T-helper 17 cell (primary cell): ENCODE measurements at regions not wholly inside any gene's neighbourhood (a gene's known extent, or its start where the extent isn't known, plus 50 kb on each side); places are given as distances from the start of the nearest gene placed in this dataset.
A peak's percentile ranks its signal among the peaks of the same experiment; 100 is the strongest.

Experiments
- ATAC-seq: fragments of 150-1000 bp; cut with Tn5 transposase; 2 replicates; pipeline ENCODE4 v1.10.0; 2021; ENCODE audit warnings: mild to moderate bottlenecking, moderate library complexity
- DNase-seq, 3 donors: peaks; one replicate each; pipeline versions ENCODE4 v3.0.0 to v3.0.0-alpha.2; 2020 to 2021
- H3K9me3 ChIP-seq: one replicate; pipeline ENCODE4 v1.7.0; 2013; ENCODE audit warnings: low read length, mild to moderate bottlenecking; ENCODE audit not compliant: control insufficient read depth, poor library complexity, severe bottlenecking
- H3K27ac Mint-ChIP-seq: one replicate; pipeline ENCODE4 v1.8.0; 2022; ENCODE audit warnings: mild to moderate bottlenecking, moderate library complexity, mixed read lengths
- H3K27me3 Mint-ChIP-seq: one replicate; pipeline ENCODE4 v1.8.0; 2022; ENCODE audit warnings: mixed read lengths
- H3K36me3 Mint-ChIP-seq: one replicate; pipeline ENCODE4 v1.8.0; 2022; ENCODE audit warnings: low read depth, mixed read lengths
- H3K4me1 Mint-ChIP-seq: one replicate; pipeline ENCODE4 v1.8.0; 2022; ENCODE audit warnings: mild to moderate bottlenecking, mixed read lengths
- H3K4me3 Mint-ChIP-seq: one replicate; pipeline ENCODE4 v1.8.0; 2022; ENCODE audit warnings: mild to moderate bottlenecking, moderate library complexity, mixed read lengths

DNA sequence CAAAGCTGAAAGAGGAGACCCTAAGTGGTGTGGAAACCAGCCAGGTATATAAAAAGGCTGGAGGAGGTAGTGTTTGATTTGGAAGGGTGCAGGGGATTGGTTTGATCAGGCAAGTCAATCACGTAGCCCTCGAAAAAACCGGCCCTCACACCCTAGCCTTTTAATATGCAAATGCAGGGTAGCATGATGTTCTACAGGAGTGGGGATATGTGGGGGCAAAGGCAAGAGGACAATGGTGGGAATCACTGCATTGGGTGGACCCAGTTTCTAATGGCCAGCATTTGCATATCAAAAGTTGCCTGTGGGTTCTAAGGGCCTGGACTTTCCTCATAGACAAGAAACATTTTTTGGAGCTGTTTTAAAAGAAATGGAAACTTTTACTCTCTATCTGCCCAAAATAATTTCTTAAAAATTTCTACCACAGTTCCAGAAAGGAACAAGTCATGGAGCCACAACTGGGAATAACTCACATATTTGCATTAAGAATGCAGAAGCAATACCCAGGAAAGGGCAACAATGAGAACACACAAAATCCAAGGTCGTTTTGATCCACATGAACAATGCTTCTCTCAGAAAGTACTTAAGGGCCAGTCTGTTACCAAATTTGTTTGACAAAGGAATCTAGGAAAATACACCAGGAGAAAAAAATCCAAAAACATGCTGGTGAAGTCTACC is 915.8 kb downstream of the NLGN4Y start:
- Mint-ChIP-seq H3K27ac (peak overlapping the region; percentile 72), H3K4me3 (no peak overlapping the region), H3K27me3 (no peaks in the 10 kb centered on the region), H3K4me1 (peaks cover 12% of the 10 kb centered on the region), H3K36me3 (no peaks in the 10 kb centered on the region)
- no peaks in the 10 kb centered on the region for H3K9me3 ChIP-seq
- DNase-seq (no peak), ATAC-seq (no peak)

DNA sequence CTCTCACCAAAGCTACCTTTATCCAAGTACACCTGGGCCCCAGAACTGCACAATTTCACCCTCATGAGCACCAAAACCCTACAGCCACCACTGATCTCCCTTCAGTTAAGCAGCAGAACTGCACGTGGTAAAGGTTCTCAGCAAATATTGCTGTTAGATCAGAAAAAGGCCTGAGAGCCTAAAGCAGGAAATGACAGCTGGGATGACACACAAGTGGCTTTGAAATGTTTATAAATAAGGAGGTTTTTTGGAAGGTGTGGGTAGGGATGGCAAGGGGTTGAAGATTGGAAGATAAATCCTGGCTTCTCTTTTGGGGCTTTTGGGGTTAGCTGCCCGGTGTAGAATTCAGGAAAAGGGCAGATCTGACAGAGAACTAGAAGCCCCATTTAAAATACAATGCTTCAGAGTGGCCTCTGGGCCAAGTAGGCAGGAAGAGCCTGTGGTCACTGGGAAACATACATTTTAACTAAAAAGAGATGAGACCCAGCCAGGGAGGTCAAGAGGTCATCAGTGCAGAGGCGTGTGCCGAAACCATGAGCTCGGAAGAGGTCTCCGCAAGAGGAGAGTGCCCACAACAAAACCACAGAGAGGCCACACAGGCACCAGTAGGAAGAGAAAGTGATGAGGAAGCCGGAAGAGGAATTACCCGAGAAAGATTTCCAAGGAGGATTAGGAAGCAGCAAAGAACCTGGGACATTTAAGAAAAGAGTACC is 916.5 kb downstream of the NLGN4Y start:
- H3K9me3 ChIP-seq, result no peaks in the 10 kb centered on the region
- Mint-ChIP-seq H3K4me1 (peaks cover 12% of the 10 kb centered on the region), H3K27ac (peak overlapping the region; percentile 72), H3K36me3 (no peaks in the 10 kb centered on the region), H3K4me3 (peak overlapping the region; percentile 57), H3K27me3 (no peaks in the 10 kb centered on the region)
- DNase-seq (no peak), ATAC-seq (peak; percentile 44)

DNA sequence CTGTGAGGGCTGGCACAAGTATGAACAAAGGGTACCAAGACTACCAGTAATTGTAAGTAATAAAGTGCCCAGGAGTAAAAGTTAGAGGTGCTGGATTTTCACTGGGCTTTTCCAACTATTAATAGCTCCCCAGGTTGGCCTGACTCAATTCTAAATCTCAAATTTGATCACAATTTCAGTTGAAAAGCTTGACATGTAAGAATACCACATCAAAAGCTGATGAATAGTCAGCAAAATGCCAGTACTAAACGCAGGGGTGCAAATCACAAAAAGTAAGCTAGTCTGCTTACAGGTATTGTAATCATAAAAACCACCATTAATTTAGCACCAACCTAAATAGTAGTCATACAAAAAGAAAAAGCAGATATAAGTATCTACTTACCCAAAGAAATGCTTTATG is 917.5 kb downstream of the NLGN4Y start:
- ATAC-seq (no peak), DNase-seq (no peak)
- H3K4me1 Mint-ChIP-seq, result peaks cover 12% of the 10 kb centered on the region
- no peaks in the 10 kb centered on the region for H3K9me3 ChIP-seq
- H3K36me3 Mint-ChIP-seq, result no peaks in the 10 kb centered on the region
- no peak overlapping the region for H3K4me3 Mint-ChIP-seq
- H3K27me3 Mint-ChIP-seq, result no peaks in the 10 kb centered on the region
- H3K27ac Mint-ChIP-seq, result no peak overlapping the region

DNA sequence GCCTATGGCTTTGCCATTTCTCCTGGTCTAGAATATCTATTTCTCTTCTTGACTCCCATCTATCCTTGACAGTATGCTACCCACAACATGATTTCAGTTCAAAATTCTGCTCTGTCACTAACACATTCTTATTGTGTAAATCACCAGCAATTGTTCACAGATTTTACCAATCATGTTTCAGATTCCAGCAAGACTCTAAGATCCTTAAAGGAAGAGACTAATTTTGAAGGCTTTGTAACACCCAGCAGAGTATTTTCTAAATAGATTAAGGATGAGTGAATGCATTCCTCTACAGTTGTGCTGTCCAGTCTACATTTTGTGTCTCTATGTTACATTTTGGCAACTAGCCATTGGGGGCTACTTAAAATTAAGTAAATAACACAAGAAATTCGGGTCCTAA is 921.5 kb downstream of the NLGN4Y start:
- Mint-ChIP-seq H3K27ac (no peak overlapping the region), H3K4me1 (peaks cover 5% of the 10 kb centered on the region), H3K36me3 (no peaks in the 10 kb centered on the region), H3K27me3 (no peaks in the 10 kb centered on the region), H3K4me3 (no peak overlapping the region)
- ATAC-seq, result no peak
- no peaks in the 10 kb centered on the region for H3K9me3 ChIP-seq
- no peak for DNase-seq

DNA sequence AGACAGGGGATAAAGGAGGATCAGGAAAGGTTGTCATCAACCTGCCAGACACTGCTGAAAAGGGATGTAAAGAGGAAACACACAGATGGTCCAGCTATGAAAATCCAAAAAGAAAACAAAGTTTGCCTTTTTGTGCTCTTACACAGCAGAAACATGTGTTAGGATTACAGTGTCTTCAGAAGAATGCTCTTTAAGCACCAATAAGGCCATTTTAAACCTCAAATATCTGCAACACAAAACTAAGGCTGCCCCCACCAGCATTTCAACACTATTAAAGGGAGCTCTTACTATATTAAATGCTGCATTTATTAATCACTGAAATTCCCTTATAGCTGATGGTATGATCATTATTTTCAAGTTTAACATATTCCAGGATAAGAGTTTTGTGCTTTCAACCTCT is 922.5 kb downstream of the NLGN4Y start:
- H3K27me3 Mint-ChIP-seq, result no peaks in the 10 kb centered on the region
- ATAC-seq, result no peak
- no peaks in the 10 kb centered on the region for H3K9me3 ChIP-seq

DNA sequence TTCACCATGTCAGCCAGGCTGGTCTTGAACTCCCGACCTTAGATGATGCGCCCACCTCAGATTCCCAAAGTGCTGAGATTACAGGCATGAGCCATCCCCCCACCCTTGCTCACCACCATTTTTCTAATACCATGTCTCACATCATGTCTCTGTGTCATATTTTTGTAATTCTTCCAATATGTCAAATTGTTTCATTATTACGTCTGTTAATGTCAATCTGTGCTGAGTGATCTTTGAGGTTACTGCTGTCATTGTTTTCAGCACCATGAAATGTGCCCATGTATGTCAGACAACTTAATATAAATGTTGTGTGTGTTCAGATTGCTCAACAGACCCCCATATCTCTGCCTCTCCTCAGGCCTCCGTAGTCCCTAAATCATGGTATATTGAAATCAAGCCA is 923.6 kb downstream of the NLGN4Y start:
- DNase-seq, result no peak
- Mint-ChIP-seq H3K4me1 (no peaks in the 10 kb centered on the region), H3K27me3 (no peaks in the 10 kb centered on the region), H3K36me3 (no peaks in the 10 kb centered on the region), H3K27ac (no peak overlapping the region), H3K4me3 (no peak overlapping the region)
- no peak for ATAC-seq
- H3K9me3 ChIP-seq, result no peaks in the 10 kb centered on the region

More for the DNA sequence above, 922.5 kb downstream of the NLGN4Y start:
- H3K36me3 Mint-ChIP-seq, result no peaks in the 10 kb centered on the region
- no peaks in the 10 kb centered on the region for H3K4me1 Mint-ChIP-seq
- no peak overlapping the region for H3K4me3 Mint-ChIP-seq
- DNase-seq, result no peak
- no peak overlapping the region for H3K27ac Mint-ChIP-seq

DNA sequence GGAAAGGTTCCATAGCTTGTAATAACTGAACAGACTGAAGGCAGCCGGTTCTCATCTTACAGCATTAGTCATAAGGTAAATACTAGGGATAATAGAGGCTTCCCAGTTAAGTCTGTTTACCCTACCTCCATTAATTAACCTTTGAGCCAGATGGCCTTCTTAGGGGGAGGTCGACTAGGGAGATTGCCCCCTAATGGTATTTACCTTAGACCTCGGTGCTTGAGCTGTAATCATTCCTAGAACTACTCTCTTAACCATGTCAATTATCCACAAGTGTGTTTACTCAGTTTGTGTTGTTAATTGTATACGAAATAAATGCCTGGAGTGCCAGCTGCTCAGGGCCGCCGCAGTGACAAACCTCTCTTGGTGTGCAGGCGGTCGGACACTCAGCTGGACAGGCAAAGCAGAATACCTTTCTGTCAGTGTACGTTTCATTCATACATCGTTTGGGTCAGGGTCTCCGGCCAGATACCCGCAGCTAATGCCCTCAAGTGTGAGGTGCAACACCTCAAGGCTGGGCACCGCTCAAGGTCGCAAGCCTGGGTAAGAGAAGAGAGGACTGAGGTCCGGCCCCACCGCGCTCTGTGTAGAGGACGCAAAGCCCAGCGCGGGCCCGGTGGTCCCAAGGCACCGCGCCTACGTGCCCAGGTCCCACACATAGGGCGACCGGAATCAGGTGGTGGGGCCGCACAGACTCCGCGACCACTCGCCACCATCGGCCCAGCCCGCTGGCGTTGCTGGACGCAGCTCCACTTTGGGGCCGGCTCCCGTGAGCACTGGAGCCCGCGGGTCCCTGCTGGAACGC is 931.0 kb downstream of the NLGN4Y start:
- Mint-ChIP-seq H3K4me3 (peak overlapping the region; percentile 83), H3K36me3 (no peaks in the 10 kb centered on the region), H3K27me3 (no peaks in the 10 kb centered on the region), H3K4me1 (peaks cover 4% of the 10 kb centered on the region), H3K27ac (peak overlapping the region; percentile 61)
- ATAC-seq (no peak), DNase-seq (no peak)
- no peaks in the 10 kb centered on the region for H3K9me3 ChIP-seq

DNA sequence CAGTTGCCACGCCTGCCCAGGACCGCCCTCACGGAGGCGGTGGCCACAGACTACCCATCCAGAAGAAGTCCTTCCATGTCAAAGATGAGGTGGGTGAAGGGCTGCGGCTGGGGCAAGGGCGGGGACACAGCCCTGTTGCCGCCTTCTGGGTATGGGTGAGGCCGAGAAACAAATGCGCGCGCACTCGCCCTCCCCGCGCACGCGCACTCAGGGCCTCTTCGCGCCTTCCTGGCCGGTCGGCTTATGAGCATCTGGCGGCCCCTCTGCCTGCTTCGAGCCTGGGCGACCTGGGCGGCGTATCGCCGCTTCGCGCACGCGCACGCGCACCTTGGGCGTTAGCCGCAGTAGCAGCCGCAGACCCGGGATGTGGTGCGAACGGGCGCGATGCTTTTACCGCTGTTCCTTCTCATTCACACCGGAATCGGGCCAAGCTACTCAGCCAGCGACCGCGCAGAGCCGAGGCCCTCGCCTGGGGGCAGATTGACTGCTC is 931.7 kb downstream of the NLGN4Y start:
- Mint-ChIP-seq H3K36me3 (no peaks in the 10 kb centered on the region), H3K27ac (peak overlapping the region; percentile 61), H3K4me3 (peak overlapping the region; percentile 83), H3K4me1 (peaks cover 4% of the 10 kb centered on the region), H3K27me3 (no peaks in the 10 kb centered on the region)
- peak; percentile 46 to 64 (median 63) for DNase-seq
- no peaks in the 10 kb centered on the region for H3K9me3 ChIP-seq
- peak; percentile 89 for ATAC-seq

DNA sequence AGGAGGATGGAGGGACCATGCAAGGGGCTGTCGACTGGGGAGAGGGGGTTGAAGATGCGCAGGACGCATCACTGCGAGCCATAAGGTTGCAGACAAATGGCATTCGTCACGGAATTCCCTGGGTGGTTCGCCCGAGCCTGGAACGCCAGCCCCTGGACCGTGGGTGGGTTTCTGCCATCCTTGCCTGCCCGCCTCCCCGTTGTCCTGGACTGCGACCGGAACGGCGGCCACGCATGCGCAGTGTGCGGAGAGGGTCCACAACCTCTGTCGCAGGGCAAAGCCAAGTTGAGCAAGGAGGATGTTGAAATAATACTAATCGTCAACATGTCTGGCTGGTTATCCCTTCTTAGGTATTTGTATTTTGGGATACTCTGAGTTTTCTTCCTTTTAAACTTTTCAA is 932.2 kb downstream of the NLGN4Y start:
- H3K9me3 ChIP-seq, result no peaks in the 10 kb centered on the region
- H3K36me3 Mint-ChIP-seq, result no peaks in the 10 kb centered on the region
- no peaks in the 10 kb centered on the region for H3K27me3 Mint-ChIP-seq
- peaks cover 4% of the 10 kb centered on the region for H3K4me1 Mint-ChIP-seq
- H3K27ac Mint-ChIP-seq, result peak overlapping the region; percentile 61
- DNase-seq, result no peak
- ATAC-seq, result no peak
- peak overlapping the region; percentile 83 for H3K4me3 Mint-ChIP-seq

DNA sequence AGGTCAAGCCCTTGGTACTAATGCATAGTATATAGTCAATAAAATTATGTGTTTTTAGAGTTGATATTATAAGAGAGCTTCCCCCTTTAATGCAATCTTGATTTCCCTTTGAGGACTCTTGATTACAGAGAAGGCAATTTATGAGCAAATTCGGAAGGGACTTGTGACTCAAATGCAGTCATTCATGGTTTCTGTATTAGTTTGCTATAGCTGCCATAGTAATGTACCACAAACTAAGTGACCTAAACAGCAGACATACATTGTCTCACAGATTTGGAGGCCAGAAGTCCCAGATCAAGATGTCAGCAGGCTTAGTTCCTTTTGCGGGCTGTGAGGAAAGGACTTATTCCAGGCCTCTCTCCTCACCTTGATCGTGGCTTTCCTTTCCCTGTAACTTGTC is 933.4 kb downstream of the NLGN4Y start:
- no peaks in the 10 kb centered on the region for H3K27me3 Mint-ChIP-seq
- ATAC-seq, result no peak

DNA sequence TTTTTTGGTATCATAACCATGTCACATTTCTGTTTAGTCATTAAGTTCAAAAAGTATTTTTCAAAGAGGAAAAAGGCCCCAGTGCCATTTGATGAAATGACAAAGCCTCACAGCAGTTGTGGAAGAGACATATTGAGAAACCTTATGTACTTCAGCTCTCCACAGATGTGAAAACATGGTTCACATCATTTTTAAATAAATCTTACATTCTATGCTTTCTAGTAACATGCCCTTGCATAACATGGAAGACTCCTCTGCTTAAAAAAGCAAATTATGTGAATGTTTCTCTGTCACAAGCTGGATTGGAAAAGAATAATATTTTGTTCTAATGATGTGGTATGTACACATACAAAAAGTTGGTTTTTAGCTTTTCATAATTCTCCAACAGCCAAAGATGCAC is 934.1 kb downstream of the NLGN4Y start:
- no peaks in the 10 kb centered on the region for H3K36me3 Mint-ChIP-seq
- no peak for ATAC-seq
- H3K4me3 Mint-ChIP-seq, result no peak overlapping the region
- peaks cover 4% of the 10 kb centered on the region for H3K4me1 Mint-ChIP-seq
- no peaks in the 10 kb centered on the region for H3K9me3 ChIP-seq
- H3K27ac Mint-ChIP-seq, result no peak overlapping the region
- DNase-seq, result no peak
- H3K27me3 Mint-ChIP-seq, result no peaks in the 10 kb centered on the region

More for the DNA sequence above, 933.4 kb downstream of the NLGN4Y start:
- H3K27ac Mint-ChIP-seq, result no peak overlapping the region
- no peak for DNase-seq
- peaks cover 4% of the 10 kb centered on the region for H3K4me1 Mint-ChIP-seq
- H3K4me3 Mint-ChIP-seq, result no peak overlapping the region
- H3K36me3 Mint-ChIP-seq, result no peaks in the 10 kb centered on the region
- H3K9me3 ChIP-seq, result no peaks in the 10 kb centered on the region

DNA sequence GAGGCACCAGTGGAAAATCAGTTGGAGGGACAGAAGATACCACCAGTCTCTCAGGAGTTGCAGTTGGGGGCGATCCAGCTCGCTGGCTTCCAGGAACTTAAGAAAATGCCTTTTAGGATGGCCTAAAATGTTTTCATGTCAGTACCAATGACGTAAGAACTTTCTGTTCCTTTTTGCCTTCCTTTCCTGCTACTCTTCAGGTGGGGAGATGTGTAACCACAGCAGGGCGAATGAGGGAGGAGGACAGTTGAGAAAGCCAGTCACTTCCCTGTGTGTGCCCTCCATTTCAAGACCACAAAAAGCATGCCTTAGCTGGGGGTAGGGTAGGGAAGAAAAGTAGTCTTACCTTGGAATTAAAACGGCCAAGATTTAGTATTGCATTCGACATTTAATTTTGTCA is 941.6 kb downstream of the NLGN4Y start:
- Mint-ChIP-seq H3K4me1 (no peaks in the 10 kb centered on the region), H3K27ac (no peak overlapping the region), H3K36me3 (no peaks in the 10 kb centered on the region), H3K27me3 (no peaks in the 10 kb centered on the region), H3K4me3 (no peak overlapping the region)
- ATAC-seq (no peak), DNase-seq (no peak)
- no peaks in the 10 kb centered on the region for H3K9me3 ChIP-seq

DNA sequence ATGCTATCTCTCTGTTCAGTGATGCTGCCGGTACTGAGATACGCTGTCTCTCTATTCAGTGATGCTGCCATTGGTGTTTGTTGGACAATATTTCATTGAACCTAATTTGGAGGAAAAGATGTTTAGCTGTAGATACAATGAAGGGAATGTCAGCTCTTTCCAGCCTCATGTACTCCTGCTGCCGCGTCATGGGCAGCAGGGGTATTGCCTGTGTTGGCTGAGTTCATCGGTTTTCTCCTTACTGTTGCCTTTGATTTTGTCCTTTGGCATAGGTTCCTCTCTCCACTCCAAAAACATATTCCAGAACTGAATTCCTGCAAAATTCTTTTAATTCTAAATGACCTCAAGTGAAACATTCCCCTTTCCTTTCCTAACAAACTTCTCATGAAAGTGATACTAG is 942.6 kb downstream of the NLGN4Y start:
- no peaks in the 10 kb centered on the region for H3K4me1 Mint-ChIP-seq
- H3K27ac Mint-ChIP-seq, result no peak overlapping the region
- H3K27me3 Mint-ChIP-seq, result no peaks in the 10 kb centered on the region
- H3K4me3 Mint-ChIP-seq, result no peak overlapping the region
- H3K36me3 Mint-ChIP-seq, result no peaks in the 10 kb centered on the region
- no peak for ATAC-seq
- no peaks in the 10 kb centered on the region for H3K9me3 ChIP-seq
- no peak for DNase-seq
